GM18520 (cell line): ENCODE measurements at regions not wholly inside any gene's neighbourhood (a gene's known extent, or its start where the extent isn't known, plus 50 kb on each side); places are given as distances from the start of the nearest gene placed in this dataset.
"Not testable (repeated sequence)": the region's sequence is repeated elsewhere in the genome, so short reads cannot be mapped to it uniquely, and the experiment has no call there.

Experiments used
- ATAC-seq: cut with Tn5 transposase; IDR thresholded peaks from one replicate; pipeline ENCODE4 v1.9.1; 2021; ENCODE audit not compliant: unreplicated experiment

DNA sequence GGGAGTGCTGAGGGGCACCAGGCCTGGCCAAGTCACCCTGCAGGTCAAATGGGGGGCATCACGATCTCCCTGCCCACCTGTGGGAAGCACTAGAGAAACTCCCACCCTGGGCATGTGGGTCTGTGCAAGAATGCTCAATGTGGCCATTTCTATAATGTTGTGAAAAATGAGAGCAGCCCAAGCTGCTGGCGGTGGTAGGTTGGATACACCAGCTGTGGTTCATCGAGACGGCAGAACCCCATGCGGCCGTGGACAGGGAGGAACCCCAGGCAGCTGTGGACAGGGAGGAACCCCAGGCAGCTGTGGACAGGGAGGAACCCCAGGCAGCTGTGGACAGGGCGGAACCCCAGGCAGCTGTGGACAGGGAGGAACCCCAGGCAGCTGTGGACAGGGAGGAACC lies 129.1 kb downstream of the BRD1 start:
- ATAC-seq = not testable (repeated sequence)

DNA sequence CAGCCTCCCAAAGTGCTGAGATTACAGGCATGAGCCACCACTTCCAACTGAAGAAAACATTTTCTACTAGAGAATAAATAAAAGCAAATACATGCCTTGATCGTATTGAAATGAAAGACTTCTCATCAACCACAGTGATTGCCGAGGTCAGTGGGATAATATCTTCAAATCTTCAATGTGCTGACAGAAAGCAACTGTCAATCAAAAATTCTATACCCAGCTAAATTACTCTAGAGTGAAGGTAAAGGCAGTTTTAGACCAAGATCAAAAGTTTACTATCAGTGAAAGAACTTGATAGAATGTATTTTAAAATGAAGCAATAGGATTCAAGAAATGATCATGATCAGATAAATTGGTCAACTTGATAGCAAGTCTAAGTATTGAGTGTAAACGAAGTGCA lies 130.6 kb downstream of the BRD1 start:
- no peak for ATAC-seq

DNA sequence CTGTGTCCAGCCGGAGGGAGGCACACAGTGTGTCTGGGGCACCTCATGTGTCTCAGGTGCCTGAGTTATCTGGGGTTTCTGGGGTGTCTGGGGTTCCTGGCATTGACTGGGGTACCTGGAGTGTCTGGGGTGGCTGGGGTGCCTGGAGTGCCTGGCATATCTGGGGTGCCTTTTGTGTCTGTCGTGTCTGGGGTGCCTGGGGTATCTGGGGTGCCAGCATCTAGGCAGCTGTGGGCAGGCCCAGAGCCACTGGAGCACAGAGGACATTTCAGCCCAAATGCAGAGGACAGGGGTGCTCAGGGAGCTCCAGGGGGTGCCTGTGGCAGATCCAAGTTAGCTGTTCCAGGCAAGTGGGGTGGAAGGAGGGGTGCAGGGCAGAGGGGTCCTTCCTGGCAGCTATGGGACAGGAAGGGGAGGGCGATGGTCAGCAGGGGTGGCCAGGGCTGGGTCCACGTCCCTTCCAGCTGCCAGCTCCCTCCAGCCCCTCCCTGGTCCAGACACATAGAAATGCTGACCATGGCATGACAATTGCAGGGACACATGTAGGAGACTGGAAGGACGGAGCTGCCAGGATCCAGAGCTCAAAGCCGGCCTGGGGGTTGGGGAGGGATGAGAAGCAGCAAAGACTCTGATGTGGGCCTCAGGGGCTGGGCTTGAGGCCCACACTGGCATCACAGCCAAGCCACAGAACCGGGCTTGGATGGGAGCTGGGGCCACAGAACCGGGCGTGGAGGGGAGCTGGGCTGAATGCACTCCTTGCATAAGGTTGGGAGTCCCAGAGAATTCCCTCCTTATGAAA lies 133.0 kb downstream of the BRD1 start:
- no peak for ATAC-seq

DNA sequence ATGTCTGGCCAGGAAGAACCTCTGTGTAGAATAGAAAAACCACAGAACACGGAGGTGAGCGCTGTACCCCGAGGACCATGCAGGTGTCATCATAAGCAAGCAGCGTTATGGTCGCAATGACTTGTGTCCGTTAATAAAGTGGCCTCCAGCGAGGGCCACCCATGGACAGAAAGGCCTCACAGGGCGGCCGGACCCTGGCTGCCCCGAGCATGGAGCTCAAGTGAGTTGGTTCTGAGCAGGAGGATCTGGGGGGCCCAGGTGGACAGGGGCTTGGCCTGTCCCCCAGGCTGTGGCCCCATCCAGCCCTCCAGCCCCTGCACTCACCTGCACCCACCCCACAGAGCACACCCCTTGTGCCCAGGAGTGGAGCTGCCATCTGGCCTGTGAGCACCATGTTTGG lies 133.8 kb downstream of the BRD1 start:
- ATAC-seq = no peak

DNA sequence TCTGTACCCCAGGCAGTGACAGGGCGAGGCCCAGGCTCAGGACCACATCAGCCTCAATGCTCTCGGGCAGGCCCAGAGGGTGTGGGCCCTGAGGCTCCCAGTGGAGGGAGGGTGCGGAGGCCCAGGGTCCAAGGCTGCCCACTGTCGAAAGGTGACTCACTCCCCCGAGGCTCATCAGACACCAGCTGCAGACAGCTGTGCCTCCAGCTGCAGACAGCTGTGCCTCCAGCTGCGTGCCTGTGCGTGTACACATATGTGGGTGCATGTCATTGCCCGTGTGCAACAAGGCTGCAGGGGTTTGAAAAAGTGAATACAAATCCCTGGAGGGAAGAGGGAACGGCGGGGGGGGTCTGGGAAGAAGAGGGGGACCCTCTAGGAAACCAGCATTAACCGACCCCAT lies 134.3 kb downstream of the BRD1 start:
- ATAC-seq = no peak

DNA sequence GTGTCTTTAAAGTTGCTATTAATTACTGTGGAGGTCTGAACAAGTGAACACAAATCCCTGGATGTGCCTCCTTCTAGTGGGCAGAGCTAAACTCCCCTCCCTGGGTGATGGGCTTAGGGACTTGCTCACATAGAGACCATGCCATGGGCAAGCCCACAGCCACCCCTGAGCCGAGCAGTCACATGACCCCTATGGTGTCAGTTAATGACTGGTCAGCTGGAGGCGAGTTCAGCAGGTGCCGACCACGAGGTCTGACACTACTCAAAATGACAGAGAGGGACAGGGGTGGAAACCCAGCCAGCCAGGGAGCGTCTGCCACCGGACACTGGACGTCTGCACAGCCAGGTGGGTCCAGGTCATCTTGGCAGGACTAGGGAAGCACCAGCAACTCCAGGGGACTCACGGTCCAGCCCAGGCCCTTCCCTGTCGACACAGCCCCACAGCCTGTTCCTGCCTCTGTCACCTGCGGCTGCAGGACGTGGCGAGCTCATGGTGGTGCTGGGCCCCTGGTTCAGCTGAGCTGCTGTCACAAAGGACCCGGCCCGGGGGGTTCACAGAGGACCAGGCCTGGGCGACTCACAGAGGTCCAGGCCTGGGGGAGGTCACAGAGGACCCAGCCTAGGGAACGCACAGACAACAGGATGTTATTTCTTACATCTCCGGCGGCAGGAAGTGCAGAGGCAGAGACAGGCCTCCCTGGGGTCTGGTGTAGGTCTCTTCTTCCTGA lies 135.0 kb downstream of the BRD1 start:
- ATAC-seq = no peak

DNA sequence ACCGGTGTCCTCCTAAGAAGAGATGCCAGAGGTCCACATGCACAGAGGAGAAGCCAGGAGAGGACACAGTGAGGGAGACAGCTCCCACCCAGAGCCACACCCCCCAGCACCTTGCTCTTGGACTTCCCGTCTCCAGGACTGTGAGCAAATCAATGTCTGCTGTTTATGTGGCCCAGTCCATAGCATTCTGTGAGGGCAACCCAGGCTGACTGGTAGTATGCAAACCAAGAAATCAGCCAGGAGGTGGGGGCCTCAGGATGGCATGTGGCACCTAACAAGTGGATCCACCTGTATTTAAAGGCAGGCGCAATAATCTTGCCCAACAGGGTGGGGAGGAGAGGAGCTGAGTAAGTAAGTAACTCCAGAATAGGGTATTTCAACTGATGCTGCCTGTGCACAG lies 136.4 kb downstream of the BRD1 start:
- ATAC-seq = no peak

DNA sequence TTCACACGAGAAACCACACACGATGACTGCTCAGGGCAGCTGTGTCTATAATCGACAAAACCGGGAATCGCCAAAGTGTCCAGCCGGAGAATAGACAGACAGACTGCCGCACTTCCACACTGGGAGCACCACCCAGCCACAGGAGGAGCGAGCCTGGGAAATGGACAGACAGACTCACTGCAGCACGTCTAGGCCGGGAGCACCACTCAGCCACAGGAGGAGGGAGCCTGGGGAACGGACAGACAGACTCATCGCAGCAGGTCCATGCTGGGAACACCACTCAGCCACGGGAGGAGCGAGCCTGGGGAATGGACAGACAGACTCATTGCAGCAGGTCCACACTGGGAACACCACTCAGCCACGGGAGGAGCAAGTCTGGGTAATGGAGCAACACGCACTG lies 137.2 kb downstream of the BRD1 start:
- ATAC-seq = no peak

DNA sequence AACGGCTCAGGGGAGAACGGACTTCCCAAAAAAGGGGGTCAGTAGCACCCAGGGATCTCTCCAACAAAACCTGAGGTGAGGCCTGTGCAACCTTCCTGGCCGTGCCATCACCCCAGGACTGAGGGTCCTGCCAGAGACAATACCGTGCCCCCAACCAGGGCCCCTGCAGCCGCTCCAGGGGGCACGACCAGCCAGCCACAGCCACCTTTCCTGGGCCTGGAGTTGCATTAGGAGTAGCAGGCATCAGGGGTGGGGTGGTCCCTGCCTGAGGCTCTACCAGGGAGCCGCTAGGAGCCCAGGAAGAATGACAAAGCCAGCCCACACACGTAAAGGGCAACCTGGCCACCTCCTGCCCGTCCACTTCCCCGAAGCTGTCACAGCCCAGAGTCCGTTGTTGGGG lies 137.8 kb downstream of the BRD1 start:
- ATAC-seq = no peak

DNA sequence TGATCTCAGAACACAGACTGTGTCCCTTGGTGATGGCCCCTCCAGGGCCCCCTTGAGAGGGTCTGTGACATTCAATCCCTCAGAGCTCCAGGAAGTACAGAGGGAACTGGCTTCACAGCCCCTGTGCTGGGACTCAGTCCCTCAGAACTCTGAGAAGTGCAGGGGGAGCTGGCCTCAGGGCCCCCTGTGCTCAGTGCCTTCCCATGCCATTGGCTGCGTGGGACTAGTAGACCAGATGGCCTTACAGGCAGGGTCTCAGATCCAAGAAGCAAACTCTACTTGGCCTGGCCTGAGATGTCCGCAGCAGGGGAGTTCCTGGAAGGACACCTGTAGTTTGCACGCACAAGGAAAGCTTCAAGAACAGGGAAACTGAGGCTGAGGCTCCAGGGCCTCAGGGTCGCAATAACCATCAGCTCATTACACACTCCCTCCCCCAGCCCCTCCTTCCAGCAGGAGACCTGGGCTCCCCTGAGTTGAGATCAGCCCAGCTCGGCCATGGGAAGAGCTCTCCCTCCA lies 138.4 kb downstream of the BRD1 start:
- no peak for ATAC-seq

DNA sequence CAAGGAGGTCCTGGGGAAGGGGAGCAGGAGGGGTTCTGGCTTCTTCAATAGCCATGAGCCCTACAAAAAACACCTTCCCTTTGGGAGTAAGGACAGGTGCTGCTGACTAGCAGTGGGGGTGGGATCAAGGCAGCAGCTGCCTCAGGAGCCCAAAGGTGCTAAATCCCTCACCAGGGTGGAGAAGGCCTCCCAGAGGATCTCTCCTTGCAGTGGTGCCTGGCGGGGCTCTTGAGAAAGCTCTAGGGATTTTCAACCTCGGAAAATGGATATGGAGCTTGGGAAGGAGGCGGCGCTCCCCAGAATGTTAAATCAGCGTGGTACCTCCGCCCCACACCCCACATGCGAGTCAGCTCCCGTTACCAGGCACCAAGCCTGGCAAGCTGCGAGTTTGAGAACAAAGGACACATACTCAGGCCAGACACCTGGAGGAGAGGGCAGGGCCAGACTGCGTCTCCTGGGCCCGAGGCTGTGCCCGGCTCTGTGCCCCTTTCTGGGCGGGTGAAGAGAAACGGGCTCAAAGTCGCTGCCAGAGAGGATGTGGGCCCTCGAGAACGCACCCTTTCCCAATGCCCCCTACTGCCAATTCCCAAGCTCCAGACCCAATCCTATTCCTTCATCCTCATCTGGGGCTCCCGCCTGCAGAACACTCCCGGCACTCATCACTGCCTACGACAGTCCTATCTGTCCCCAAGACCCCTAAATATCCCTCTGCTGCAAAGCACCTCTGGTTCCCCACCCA lies 139.0 kb downstream of the BRD1 start:
- ATAC-seq = no peak

DNA sequence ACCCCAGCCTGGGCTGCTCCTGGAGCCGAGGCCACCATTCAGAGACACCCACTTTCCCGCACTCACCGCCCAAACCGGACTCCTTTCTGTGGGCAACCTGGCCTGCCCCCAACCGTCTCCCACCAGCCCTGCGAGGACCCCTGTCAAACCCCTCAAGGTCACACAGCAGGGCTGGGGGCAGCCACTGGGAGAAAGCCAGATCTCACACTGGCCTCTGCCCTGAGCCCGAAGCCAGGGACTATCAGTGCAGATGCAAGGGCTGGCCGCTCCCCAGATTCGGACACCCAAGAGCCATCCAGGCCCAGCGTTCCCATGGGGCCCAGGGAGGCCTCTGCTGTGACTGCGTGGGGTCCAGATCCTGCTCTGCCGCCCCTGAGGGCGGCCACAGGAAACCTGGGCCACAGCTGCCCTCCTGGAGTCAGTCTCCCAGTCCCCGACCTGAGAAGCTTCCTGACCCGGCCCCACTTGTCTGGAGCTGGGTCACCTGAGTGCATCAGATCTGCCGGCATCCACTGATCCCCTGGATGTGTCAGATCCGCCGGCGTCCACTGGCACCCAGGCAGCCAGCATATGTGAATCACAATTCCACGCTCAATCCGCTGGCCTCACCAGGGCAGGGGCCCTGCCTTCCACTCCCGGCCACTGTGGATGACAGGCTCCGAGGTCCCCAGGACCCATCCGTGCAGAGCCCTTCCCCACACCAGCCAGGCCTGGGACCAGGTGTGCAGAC lies 139.7 kb downstream of the BRD1 start:
- ATAC-seq = no peak

DNA sequence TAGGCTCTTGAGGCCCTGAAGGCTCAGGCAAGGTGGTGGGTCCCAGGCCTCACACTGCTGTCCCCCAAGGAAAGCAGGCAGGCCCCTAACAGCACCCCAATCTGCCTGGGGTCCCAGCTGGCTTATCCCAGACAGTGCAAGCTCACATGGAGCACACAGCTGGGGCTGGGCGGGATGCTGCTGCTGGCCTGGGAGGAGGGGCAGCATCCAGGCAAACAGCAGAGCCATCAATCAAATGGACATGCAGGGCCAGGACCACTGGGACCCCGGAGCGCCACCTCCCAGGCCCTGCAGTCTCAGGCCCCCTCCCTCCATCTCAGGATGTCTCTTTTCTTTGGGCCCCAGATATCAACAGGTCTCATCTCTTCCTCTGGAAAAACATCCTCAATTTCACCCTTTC lies 140.3 kb downstream of the BRD1 start:
- ATAC-seq = no peak

DNA sequence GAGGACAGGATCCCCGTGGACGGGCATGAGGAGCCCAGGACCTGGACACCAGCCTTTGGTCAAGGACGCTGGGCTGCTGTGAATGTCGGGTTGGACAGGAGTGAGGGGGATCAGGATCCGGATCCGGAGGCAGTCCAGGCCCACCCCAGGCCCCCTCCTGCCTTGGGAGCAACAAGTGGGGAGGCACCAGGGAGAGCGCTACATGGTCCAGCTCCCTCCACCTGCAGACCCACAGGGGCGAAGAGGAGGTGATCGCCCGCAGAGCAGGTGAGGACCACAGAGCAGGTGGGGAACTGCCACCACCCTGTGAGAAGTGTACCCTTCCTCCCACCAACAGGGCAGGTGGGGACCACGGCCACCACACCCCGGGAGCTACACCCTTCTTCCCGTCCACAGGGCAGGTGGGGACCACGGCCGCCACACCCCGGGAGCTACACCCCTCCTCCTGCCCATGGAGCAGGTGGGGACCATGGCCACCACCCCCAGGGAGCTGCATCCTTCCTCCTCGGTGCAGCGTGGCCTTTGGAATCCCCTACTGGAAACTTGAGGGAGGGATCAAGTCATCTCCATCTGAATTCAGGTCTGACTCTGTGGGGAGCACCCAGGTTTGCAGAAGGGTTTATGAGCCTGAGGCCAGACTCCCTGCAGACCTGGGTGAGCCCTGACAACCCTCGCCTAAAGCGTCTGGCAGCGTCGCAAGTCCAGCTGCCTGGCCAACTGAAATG lies 141.0 kb downstream of the BRD1 start:
- ATAC-seq = no peak

DNA sequence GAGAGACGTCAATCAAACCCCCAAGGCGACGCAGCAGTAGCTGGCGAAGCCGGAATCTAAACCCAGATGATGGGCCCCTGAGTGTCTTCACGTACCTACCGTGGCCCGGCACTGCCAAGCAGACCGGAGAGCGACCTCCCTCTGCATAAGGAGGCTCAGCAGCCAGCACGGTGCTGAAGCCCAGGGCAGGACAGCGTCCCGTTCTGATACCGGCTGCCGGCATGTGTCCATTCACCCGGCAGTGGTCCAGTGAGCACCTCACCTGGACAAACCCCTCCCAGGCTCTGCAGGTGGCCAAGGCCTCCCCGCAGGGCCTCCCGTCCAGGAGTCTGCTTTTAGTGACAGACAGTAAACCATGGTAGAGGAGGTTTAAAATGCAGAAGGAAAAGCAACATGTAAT lies 142.0 kb downstream of the BRD1 start:
- no peak for ATAC-seq

DNA sequence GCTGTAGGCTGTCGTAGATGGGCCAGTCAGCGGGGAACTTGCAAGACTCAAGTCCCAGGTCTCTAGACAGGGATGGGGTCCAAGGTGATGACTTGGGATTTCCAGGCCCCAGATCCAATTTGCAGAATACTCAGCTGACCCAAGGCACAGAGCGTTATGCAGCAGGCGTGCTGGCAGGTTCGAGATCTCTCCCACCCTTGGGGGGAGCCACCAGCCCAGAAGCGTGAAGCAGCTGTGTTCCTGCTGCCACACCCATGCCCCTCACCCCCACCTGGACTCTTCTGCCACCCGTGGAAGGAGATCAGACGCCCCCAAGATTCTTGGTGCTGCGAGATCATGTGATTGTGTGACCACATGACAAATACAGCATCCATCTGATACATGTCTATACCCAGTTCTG lies 142.6 kb downstream of the BRD1 start:
- ATAC-seq = no peak

DNA sequence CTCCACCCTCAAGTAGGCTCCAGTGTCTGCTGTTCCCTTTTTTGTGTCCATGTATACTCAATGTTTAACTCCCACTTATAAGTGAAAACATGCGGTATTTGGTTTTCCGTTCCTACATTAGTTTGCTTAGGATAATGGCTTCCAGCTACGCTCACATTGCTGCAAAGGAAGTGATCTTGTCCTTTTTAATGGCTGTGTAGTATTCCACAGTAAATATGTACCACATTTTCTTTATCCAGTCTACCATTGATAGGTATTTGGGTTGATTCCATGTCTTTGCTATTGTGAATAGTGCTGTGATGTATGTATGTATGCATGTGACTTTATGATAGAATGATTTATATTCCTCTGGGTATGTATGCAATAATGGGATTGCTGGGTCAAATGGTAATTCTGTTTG lies 144.6 kb downstream of the BRD1 start:
- no peak for ATAC-seq

DNA sequence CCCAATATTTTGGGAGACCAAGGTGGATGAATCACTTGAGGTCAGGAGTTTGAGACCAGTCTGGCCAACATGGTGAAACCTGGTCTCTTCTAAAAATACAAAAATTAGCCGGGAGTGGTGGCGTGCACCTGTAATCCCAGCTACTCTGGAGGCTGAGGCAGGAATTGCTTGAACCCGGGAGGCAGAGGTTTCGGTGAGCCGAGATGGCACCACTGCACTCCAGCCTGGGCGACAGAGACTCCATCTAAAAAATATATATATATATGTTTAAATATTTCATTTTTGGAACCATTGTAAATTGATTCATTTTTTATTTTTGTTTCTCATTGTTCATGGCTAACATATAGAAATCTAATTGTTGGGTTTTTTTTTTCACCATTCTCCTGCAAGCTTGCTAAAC lies 146.9 kb downstream of the BRD1 start:
- ATAC-seq = not testable (repeated sequence)

DNA sequence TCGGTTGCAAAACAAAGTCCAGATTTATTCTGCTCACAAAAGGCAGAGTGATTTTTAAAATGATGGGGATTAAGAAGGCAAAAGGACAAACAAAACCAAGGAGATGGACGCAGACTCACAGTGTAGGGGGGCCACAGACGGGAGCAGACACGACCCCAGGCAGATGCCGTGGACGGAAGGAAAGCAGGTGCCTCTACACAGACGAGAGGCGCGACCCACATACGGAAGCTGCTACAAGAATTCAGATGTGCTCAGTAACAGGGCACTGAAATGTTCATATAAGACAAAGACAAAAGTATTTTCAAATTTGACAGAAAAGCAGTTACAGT lies 148.9 kb downstream of the BRD1 start:
- ATAC-seq = no peak

DNA sequence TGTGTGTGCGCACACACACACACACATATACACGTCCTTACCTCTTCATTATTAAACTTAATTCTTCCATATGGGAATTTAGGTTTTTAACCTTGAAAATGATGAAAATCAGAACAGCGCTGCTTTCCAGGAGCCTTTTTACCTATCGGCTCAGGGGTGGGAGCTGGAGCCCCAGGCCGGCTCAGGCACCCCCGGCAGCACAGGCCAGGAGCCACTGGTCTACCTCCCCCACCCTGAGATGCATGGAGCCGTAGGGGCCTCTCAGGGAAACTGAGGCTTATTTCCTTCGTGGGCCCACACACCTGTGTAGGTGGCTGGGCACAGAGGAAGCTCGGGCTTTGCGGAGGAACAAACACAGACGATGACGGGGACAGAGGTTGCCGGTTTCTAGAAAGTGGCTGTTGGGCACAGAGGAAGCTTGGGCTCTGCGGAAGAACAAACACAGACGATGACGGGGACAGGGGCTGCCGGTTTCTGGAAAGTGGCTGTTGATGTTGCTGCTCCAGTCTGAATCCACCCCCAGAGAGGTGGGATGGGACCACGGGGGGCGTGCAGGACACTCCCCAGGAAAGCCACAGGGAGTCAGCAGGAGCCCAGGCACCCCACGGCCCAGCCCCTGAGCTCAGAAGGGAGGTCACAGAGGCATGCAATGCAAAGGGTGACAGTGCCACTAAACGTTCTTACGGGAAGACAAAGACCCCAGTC lies 149.4 kb downstream of the BRD1 start:
- ATAC-seq = no peak
